ENCODE measurements at regions not wholly inside any gene's neighbourhood (a gene's known extent, or its start where the extent isn't known, plus 50 kb on each side); places are given as distances from the start of the nearest gene placed in this dataset.

GRCh38 chr4:59243038-59243437 lies 1957.1 kb upstream of the ADGRL3 start:
- H3K4me3 Mint-ChIP-seq, result no peak overlapping the region
- H3K4me3 ChIP-seq, result no peak overlapping the region
- H3K4me1 Mint-ChIP-seq, result peaks cover 26% of the 10 kb centered on the region
- H3K4me2 ChIP-seq, result no peak overlapping the region
- no peaks in the 10 kb centered on the region for H3K36me3 ChIP-seq (ENCODE audit: insufficient read depth)
- no peaks in the 10 kb centered on the region for H3K79me2 ChIP-seq (replicated peaks; ENCODE audit: insufficient read depth)
- H2AFZ ChIP-seq, result no peak overlapping the region
- DNase-seq (ENCODE audit: low spot score), result no peak
- no peak for TF ChIP-seq REST (IDR thresholded peaks at IDR 0.05; ENCODE audit: unreplicated experiment)
- no peak for TF ChIP-seq CREB1 (CRISPR knock-in tag; IDR thresholded peaks at IDR 0.05; ENCODE audit: low read depth)
- TF ChIP-seq NANOG (IDR thresholded peaks at IDR 0.05; ENCODE audit: borderline replicate concordance), result no peak
- no peak for TF ChIP-seq ZNF462 (CRISPR knock-in tag; IDR thresholded peaks at IDR 0.05)
- TF ChIP-seq ZNF331 (CRISPR knock-in tag; IDR thresholded peaks at IDR 0.05; ENCODE audit: low read depth), result no peak
- TF ChIP-seq POLR2AphosphoS5 (IDR thresholded peaks at IDR 0.05; ENCODE audit: low read depth), result no peak
- TF ChIP-seq EZH2 (IDR thresholded peaks at IDR 0.05; ENCODE audit: low read depth, unreplicated experiment), result no peak
- no peak for TF ChIP-seq STAT1 (IDR thresholded peaks at IDR 0.05; ENCODE audit: unreplicated experiment)
- no peak for TF ChIP-seq JUNB (IDR thresholded peaks at IDR 0.05; ENCODE audit: unreplicated experiment)
- TF ChIP-seq ZNF114 (CRISPR knock-in tag; IDR thresholded peaks at IDR 0.05), result no peak
- TF ChIP-seq EZH2phosphoT487 (IDR thresholded peaks at IDR 0.05; ENCODE audit: unreplicated experiment), result no peak
- no peak for TF ChIP-seq ETS1 (IDR thresholded peaks at IDR 0.05)
- TF ChIP-seq CTCF (conservative IDR thresholded peaks at IDR 0.05; ENCODE audit: low read depth in 2 of 2), result no peak
- H3K9me2 ChIP-seq (ENCODE audit: insufficient read depth), result peaks cover 8% of the 10 kb centered on the region; the same call in 1 of the 2 replicates
- H3K9me3 Mint-ChIP-seq, result peaks cover 19% of the 10 kb centered on the region
- H3F3A ChIP-seq (replicated peaks; ENCODE audit: low read depth), result no peaks in the 10 kb centered on the region
- peaks cover 22% of the 10 kb centered on the region for H3K36me3 Mint-ChIP-seq (ENCODE audit: low read depth)
- no peaks in the 10 kb centered on the region for H3K27me3 ChIP-seq (ENCODE audit: insufficient read depth)
- H3K27me3 Mint-ChIP-seq (ENCODE audit: insufficient read depth, low read depth, poor library complexity), result peaks cover 2% of the 10 kb centered on the region
- H4K20me1 ChIP-seq (replicated peaks; ENCODE audit: insufficient read depth), result no peaks in the 10 kb centered on the region
- H3K27ac ChIP-seq (ENCODE audit: low read depth), result no peak overlapping the region
- ATAC-seq, result no peak
- no peak overlapping the region for H3K27ac Mint-ChIP-seq
- H3K4me1 ChIP-seq (ENCODE audit: insufficient read depth), result peaks cover 22% of the 10 kb centered on the region
